ENCODE measurements at regions not wholly inside any gene's neighbourhood (a gene's known extent, or its start where the extent isn't known, plus 50 kb on each side); places are given as distances from the start of the nearest gene placed in this dataset.

GRCh38 chr7:94813917-94814316, 93.5 kb upstream of the PPP1R9A start:
- DNase-seq: no peak

DNA sequence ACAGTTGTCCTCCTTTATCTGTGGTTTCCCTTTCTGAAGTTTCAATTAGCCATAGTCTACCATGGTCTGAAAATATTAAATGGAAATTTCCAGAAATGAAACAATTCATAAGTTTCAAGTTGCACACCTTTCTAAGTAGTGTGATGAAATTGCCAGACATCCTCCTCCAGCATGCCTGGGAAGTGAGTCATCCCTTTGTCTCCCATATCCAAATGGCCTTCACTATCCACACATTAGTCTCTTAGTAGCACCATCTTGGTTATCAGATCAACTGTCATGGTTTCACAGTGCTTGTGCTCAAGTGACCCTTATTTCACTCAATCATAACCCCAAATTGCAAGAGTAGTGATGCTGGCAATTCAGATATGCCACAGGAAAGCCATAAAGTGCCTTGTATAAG, 83.4 kb upstream of the PPP1R9A start:
- no peak for DNase-seq

DNA sequence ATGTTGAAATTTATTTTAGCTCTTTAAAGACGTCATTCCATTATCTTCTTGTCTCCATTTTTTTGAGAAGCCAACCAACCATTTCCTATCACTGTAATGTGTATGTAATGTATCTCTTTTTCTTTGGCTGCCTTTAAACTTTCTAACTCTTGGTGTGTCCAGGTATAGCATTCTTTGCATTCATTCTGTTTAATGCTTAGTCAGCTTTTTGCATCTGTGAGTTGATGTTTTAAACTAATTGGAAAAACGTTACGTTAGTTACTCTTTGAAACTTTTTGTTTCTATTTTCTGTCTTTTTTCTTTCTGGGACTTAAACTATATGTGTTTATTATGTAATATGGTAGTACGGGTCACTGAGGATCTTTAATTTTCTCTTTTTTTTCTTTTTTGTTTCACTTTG, 77.4 kb upstream of the PPP1R9A start:
- DNase-seq: no peak

DNA sequence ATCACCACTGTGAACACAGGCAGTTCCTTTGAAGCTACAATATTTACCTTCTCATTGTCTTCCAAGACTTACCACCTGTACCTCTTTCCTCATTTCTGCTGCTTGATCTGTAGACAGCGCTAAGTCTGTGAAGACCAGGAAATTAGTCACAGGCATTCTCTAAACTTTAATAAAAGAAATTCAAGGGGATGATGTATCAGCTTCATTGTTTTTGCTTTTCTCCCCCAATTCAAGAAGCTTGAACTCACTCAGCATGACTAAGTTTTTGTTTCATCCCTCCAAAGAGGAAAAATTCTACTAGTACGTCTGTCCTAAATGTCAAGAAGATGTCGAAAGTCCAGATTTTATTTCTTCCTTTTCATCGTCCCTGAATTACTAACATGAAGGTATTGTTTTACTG, 75.3 kb upstream of the PPP1R9A start:
- DNase-seq: no peak

GRCh38 chr7:94834359-94834758, 73.0 kb upstream of the PPP1R9A start:
- no peak for DNase-seq

GRCh38 chr7:94838717-94839116, 68.7 kb upstream of the PPP1R9A start:
- no peak for DNase-seq

- no peak for DNase-seq
These were observed 63.8 kb upstream of the PPP1R9A start for GRCh38 chr7:94843553-94843952.

DNA sequence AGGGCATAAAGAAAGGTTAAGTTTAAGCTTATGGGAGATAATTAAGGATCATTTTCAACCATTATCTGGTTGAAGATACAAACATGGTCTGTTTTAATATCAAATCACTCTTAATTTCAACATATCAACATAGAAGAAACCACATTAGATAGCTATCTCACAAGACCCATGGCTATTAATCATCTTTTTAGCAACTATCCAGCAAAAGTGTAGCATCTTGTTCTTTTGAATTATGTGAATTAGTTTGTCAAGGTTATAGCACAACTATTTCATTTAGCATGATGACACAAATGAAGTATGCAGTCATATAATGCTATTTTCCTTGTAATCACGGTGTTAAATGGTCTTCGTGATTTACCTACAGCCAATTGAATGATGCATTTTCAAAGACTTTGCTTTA, 58.9 kb upstream of the PPP1R9A start:
- DNase-seq: peak; percentile 1

GRCh38 chr7:94848992-94849576, 58.3 kb upstream of the PPP1R9A start:
- DNase-seq: no peak

- no peak for DNase-seq
These were observed 57.7 kb upstream of the PPP1R9A start for GRCh38 chr7:94849636-94850208.

DNA sequence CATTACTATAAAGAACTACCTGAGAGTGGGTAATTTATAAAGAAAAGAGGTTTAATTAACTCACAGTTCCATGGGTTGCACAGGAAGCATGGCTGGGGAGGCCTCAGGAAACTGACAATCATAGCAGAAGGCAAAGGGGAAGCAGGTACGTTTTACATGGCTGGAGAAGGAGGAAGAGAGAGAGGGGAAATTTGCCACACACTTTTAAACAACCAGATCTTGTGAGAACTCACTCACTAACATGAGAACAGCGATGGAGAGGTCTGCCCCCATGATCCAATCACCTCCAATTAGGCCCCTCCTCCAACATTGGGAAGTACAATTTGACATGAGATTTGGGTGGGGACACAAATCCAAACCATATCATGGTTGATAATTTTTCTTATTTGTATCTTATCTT, 51.8 kb upstream of the PPP1R9A start:
- DNase-seq: no peak

DNA sequence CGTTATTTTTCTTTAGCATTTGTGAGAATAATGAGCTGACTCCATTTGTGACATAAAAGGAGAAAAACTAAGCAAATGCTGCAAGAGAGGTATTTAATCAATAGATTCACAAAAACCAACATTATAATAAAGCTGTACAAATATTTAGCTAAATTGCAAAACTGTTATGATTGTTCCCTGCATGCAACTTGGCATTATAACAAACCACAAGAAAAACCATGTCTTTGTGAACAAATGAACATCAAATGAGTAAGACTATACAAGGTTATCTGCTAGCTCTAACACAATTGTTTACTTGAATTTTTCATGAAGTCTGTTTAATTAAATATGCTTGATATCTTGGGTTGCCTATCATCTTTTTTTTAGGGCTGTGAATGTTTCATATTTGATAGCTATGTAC, 50.8 kb upstream of the PPP1R9A start:
- DNase-seq: no peak

Measured in hematopoietic multipotent progenitor cell treated with erythropoietin and hydrocortisone succinate and interleukin-3 and kit ligand, for 4 days (in vitro differentiated cells).